ENCODE measurements at regions not wholly inside any gene's neighbourhood (a gene's known extent, or its start where the extent isn't known, plus 50 kb on each side); places are given as distances from the start of the nearest gene placed in this dataset.
"Not testable (repeated sequence)": the region's sequence is repeated elsewhere in the genome, so short reads cannot be mapped to it uniquely, and the experiment has no call there.

GRCh38 chr2:59378127-59378526 is 1137.0 kb upstream of the FANCL start:
- WGBS (ENCODE audit: insufficient coverage, low lambda C conversion rate): no CpG with 5 or more reads among the region's 1 CpG
- H3K27me3 ChIP-seq (ENCODE audit: control insufficient read depth, insufficient read depth, low read length): no peaks in the 10 kb centered on the region
- no peak overlapping the region for H3K4me3 ChIP-seq (ENCODE audit: low read length)
- no peak for DNase-seq
- no peaks in the 10 kb centered on the region for H3K9me3 ChIP-seq (ENCODE audit: control insufficient read depth, low read depth, low read length)
- no peaks in the 10 kb centered on the region for H3K36me3 ChIP-seq (ENCODE audit: control insufficient read depth, insufficient read depth, low read length)
- no peak overlapping the region for H3K27ac ChIP-seq (ENCODE audit: low read length)
- H3K4me1 ChIP-seq (ENCODE audit: control insufficient read depth, insufficient read depth, low read length): no peaks in the 10 kb centered on the region

- no peaks in the 10 kb centered on the region for H3K36me3 ChIP-seq (ENCODE audit: control insufficient read depth, insufficient read depth, low read length)
- H3K9me3 ChIP-seq (ENCODE audit: control insufficient read depth, low read depth, low read length): no peaks in the 10 kb centered on the region
Measured at GRCh38 chr2:59366288-59366687, 1125.2 kb upstream of the FANCL start.

GRCh38 chr2:59354498-59354897 is 1113.4 kb upstream of the FANCL start:
- DNase-seq: no peak
- Histone ChIP-seq H3K36me3 (ENCODE audit: control insufficient read depth, insufficient read depth, low read length) (no peaks in the 10 kb centered on the region), H3K27me3 (ENCODE audit: control insufficient read depth, insufficient read depth, low read length) (no peaks in the 10 kb centered on the region), H3K27ac (ENCODE audit: low read length) (no peak overlapping the region), H3K4me1 (ENCODE audit: control insufficient read depth, insufficient read depth, low read length) (no peaks in the 10 kb centered on the region), H3K9me3 (ENCODE audit: control insufficient read depth, low read depth, low read length) (no peaks in the 10 kb centered on the region), H3K4me3 (ENCODE audit: low read length) (no peak overlapping the region)
- WGBS (ENCODE audit: insufficient coverage, low lambda C conversion rate): 100% methylated on average over 3 of the region's 3 CpGs

More at GRCh38 chr2:59366288-59366687, 1125.2 kb upstream of the FANCL start:
- Histone ChIP-seq H3K27me3 (ENCODE audit: control insufficient read depth, insufficient read depth, low read length) (no peaks in the 10 kb centered on the region), H3K27ac (ENCODE audit: low read length) (no peak overlapping the region), H3K4me3 (ENCODE audit: low read length) (no peak overlapping the region), H3K4me1 (ENCODE audit: control insufficient read depth, insufficient read depth, low read length) (no peaks in the 10 kb centered on the region)
- no peak for DNase-seq

- Histone ChIP-seq H3K27me3 (ENCODE audit: control insufficient read depth, insufficient read depth, low read length) (no peaks in the 10 kb centered on the region), H3K4me1 (ENCODE audit: control insufficient read depth, insufficient read depth, low read length) (no peaks in the 10 kb centered on the region), H3K4me3 (ENCODE audit: low read length) (no peak overlapping the region), H3K27ac (ENCODE audit: low read length) (no peak overlapping the region), H3K9me3 (ENCODE audit: control insufficient read depth, low read depth, low read length) (no peaks in the 10 kb centered on the region), H3K36me3 (ENCODE audit: control insufficient read depth, insufficient read depth, low read length) (no peaks in the 10 kb centered on the region)
- DNase-seq: no peak
- 57% methylated on average over 1 of the region's 5 CpGs for WGBS (ENCODE audit: insufficient coverage, low lambda C conversion rate)
Measured at GRCh38 chr2:59353306-59353921, 1112.3 kb upstream of the FANCL start.

GRCh38 chr2:59342166-59342565 is 1101.0 kb upstream of the FANCL start:
- H3K9me3 ChIP-seq (ENCODE audit: control insufficient read depth, low read depth, low read length): no peaks in the 10 kb centered on the region
- H3K4me1 ChIP-seq (ENCODE audit: control insufficient read depth, insufficient read depth, low read length): no peaks in the 10 kb centered on the region
- WGBS (ENCODE audit: insufficient coverage, low lambda C conversion rate): no CpG with 5 or more reads among the region's 1 CpG

GRCh38 chr2:59339837-59340207 is 1098.7 kb upstream of the FANCL start:
- WGBS (ENCODE audit: insufficient coverage, low lambda C conversion rate): 100% methylated on average over 1 of the region's 2 CpGs
- H3K36me3 ChIP-seq (ENCODE audit: control insufficient read depth, insufficient read depth, low read length): no peaks in the 10 kb centered on the region
- no peaks in the 10 kb centered on the region for H3K4me1 ChIP-seq (ENCODE audit: control insufficient read depth, insufficient read depth, low read length)
- no peak for DNase-seq
- no peak overlapping the region for H3K4me3 ChIP-seq (ENCODE audit: low read length)
- H3K27ac ChIP-seq (ENCODE audit: low read length): no peak overlapping the region
- H3K27me3 ChIP-seq (ENCODE audit: control insufficient read depth, insufficient read depth, low read length): no peaks in the 10 kb centered on the region
- H3K9me3 ChIP-seq (ENCODE audit: control insufficient read depth, low read depth, low read length): no peaks in the 10 kb centered on the region

More at GRCh38 chr2:59342166-59342565, 1101.0 kb upstream of the FANCL start:
- Histone ChIP-seq H3K36me3 (ENCODE audit: control insufficient read depth, insufficient read depth, low read length) (no peaks in the 10 kb centered on the region), H3K4me3 (ENCODE audit: low read length) (no peak overlapping the region), H3K27ac (ENCODE audit: low read length) (no peak overlapping the region), H3K27me3 (ENCODE audit: control insufficient read depth, insufficient read depth, low read length) (no peaks in the 10 kb centered on the region)
- DNase-seq: no peak

- Histone ChIP-seq H3K4me1 (ENCODE audit: control insufficient read depth, insufficient read depth, low read length) (no peaks in the 10 kb centered on the region), H3K4me3 (ENCODE audit: low read length) (no peak overlapping the region), H3K27me3 (ENCODE audit: control insufficient read depth, insufficient read depth, low read length) (no peaks in the 10 kb centered on the region), H3K36me3 (ENCODE audit: control insufficient read depth, insufficient read depth, low read length) (no peaks in the 10 kb centered on the region), H3K9me3 (ENCODE audit: control insufficient read depth, low read depth, low read length) (no peaks in the 10 kb centered on the region), H3K27ac (ENCODE audit: low read length) (no peak overlapping the region)
- 100% methylated on average over 1 of the region's 8 CpGs for WGBS (ENCODE audit: insufficient coverage, low lambda C conversion rate)
- DNase-seq: no peak
Measured at GRCh38 chr2:59339121-59339836, 1098.2 kb upstream of the FANCL start.

- Histone ChIP-seq H3K9me3 (ENCODE audit: control insufficient read depth, low read depth, low read length) (no peaks in the 10 kb centered on the region), H3K4me1 (ENCODE audit: control insufficient read depth, insufficient read depth, low read length) (no peaks in the 10 kb centered on the region), H3K27me3 (ENCODE audit: control insufficient read depth, insufficient read depth, low read length) (no peaks in the 10 kb centered on the region), H3K27ac (ENCODE audit: low read length) (no peak overlapping the region), H3K36me3 (ENCODE audit: control insufficient read depth, insufficient read depth, low read length) (no peaks in the 10 kb centered on the region), H3K4me3 (ENCODE audit: low read length) (no peak overlapping the region)
- WGBS (ENCODE audit: insufficient coverage, low lambda C conversion rate): no CpG with 5 or more reads among the region's 4 CpGs
- DNase-seq: no peak
Measured at GRCh38 chr2:59333007-59333406, 1091.9 kb upstream of the FANCL start.

GRCh38 chr2:59326581-59327365 is 1085.6 kb upstream of the FANCL start:
- not testable (repeated sequence) for DNase-seq; H3K4me3 ChIP-seq (ENCODE audit: low read length); H3K27me3 ChIP-seq (ENCODE audit: control insufficient read depth, insufficient read depth, low read length); H3K4me1 ChIP-seq (ENCODE audit: control insufficient read depth, insufficient read depth, low read length); H3K27ac ChIP-seq (ENCODE audit: low read length); H3K9me3 ChIP-seq (ENCODE audit: control insufficient read depth, low read depth, low read length); H3K36me3 ChIP-seq (ENCODE audit: control insufficient read depth, insufficient read depth, low read length)
- no CpG with 5 or more reads among the region's 14 CpGs for WGBS (ENCODE audit: insufficient coverage, low lambda C conversion rate)

- Histone ChIP-seq H3K4me1 (ENCODE audit: control insufficient read depth, insufficient read depth, low read length) (no peaks in the 10 kb centered on the region), H3K27ac (ENCODE audit: low read length) (no peak overlapping the region), H3K9me3 (ENCODE audit: control insufficient read depth, low read depth, low read length) (peaks cover 3% of the 10 kb centered on the region), H3K27me3 (ENCODE audit: control insufficient read depth, insufficient read depth, low read length) (no peaks in the 10 kb centered on the region), H3K4me3 (ENCODE audit: low read length) (no peak overlapping the region), H3K36me3 (ENCODE audit: control insufficient read depth, insufficient read depth, low read length) (no peaks in the 10 kb centered on the region)
- no peak for DNase-seq
- WGBS (ENCODE audit: insufficient coverage, low lambda C conversion rate): 100% methylated on average over 1 of the region's 2 CpGs
Measured at GRCh38 chr2:59322870-59323269, 1081.7 kb upstream of the FANCL start.

All from large intestine (tissue), 3 donors.